ENCODE measurements at regions not wholly inside any gene's neighbourhood (a gene's known extent, or its start where the extent isn't known, plus 50 kb on each side); places are given as distances from the start of the nearest gene placed in this dataset.

DNA sequence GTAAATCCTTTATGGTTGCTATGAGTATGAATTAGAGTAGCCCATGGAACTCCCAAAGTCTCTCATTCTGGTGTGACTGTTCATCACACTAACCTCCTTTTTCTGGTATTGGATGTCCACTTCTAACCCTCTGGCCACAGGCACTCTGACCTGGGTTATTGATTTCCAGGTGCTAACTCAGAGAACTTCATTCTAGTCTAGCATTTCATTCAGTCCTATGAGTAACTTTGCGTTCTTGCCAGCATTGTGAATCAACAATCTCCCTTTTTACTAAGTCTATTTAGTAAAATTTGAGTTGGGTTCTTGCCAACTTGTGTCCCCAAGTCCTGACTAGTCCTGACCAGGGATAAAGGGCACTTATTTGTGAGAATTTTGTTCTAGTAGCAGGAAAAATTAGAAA is 103.5 kb downstream of the SNX18 start:
- TF ChIP-seq, protein P1, sequence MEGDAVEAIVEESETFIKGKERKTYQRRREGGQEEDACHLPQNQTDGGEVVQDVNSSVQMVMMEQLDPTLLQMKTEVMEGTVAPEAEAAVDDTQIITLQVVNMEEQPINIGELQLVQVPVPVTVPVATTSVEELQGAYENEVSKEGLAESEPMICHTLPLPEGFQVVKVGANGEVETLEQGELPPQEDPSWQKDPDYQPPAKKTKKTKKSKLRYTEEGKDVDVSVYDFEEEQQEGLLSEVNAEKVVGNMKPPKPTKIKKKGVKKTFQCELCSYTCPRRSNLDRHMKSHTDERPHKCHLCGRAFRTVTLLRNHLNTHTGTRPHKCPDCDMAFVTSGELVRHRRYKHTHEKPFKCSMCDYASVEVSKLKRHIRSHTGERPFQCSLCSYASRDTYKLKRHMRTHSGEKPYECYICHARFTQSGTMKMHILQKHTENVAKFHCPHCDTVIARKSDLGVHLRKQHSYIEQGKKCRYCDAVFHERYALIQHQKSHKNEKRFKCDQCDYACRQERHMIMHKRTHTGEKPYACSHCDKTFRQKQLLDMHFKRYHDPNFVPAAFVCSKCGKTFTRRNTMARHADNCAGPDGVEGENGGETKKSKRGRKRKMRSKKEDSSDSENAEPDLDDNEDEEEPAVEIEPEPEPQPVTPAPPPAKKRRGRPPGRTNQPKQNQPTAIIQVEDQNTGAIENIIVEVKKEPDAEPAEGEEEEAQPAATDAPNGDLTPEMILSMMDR (IDR thresholded peaks at IDR 0.05; ENCODE audit: insufficient read depth in 1 of 2, low read depth in 1 of 2, low read length in 1 of 2, severe bottlenecking in 1 of 2, unreplicated experiment in 1 of 2) = no peak
- Mint-ChIP-seq H3K9me3 (ENCODE audit: unreplicated experiment) (no peaks in the 10 kb centered on the region), H3K27me3 (ENCODE audit: insufficient read depth, unreplicated experiment) (no peaks in the 10 kb centered on the region), H3K4me3 (ENCODE audit: unreplicated experiment) (no peak overlapping the region), H3K27ac (ENCODE audit: unreplicated experiment) (no peak overlapping the region), H3K4me1 (ENCODE audit: low read depth, unreplicated experiment) (no peaks in the 10 kb centered on the region), H3K36me3 (ENCODE audit: insufficient read depth, unreplicated experiment) (no peaks in the 10 kb centered on the region)
- POLR2A ChIA-PET = no interaction called here
- Histone ChIP-seq H3K4me1 (no peaks in the 10 kb centered on the region), H3K36me3 (ENCODE audit: control insufficient read depth, insufficient read depth, low read length) (no peaks in the 10 kb centered on the region), H3K27me3 (replicated peaks; ENCODE audit: control insufficient read depth, insufficient read depth, low read length) (no peaks in the 10 kb centered on the region), H3K9me3 (no peaks in the 10 kb centered on the region), H3K4me3 (ENCODE audit: low read depth, low read length) (no peak overlapping the region)
- intact Hi-C loops (cut with micrococcal nuclease; ENCODE audit: unreplicated experiment) = loop anchor here (10.0 kb wide), 2 partner anchors 106 to 224 kb away; partner anchors contain the start of gene SNX18
- no peak for DNase-seq
- CTCF ChIA-PET = no interaction called here
- no TSS peak for BruUV-seq (replicated peaks)

DNA sequence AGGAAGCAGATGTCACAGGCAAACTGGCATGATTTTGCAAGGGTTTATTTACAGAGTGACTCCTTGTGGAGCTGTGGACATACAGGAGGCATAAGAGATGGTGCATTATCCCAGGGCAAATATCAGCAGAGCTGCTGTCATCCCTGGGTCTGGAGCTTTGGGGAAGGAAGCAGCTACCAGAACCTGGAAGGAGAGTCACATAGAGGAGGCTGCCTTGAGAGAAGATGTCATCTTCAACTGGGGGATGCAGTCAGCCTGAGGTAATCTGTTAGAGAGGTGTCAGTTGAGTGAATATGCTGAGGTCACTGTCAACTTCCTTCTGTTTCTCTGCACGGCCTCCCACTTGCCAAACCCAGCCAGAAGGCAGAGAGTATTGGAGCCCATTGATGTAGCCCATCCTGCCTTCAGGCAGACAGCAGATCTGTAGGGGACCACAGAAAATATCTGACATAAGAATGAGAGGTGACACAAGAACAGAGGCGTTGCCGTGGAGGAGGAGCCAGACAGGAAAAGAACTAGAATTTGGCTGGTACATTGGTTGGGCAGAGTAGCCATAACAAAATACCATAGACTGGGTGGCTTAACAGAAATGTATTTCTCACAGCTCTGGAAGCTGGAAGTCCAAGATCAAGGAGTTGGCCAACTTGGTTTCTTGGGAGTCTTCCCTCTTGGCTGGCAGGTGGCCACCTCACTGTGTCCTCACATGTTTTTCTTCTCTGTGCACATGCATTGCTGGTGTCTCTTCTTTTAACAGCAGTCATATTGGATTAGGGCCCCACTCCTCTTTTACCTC is 102.8 kb downstream of the SNX18 start:
- H3K9me3 Mint-ChIP-seq (ENCODE audit: unreplicated experiment) = no peaks in the 10 kb centered on the region
- no peaks in the 10 kb centered on the region for H3K36me3 Mint-ChIP-seq (ENCODE audit: insufficient read depth, unreplicated experiment)
- no peak for DNase-seq
- no peak overlapping the region for H3K27ac Mint-ChIP-seq (ENCODE audit: unreplicated experiment)
- no peaks in the 10 kb centered on the region for H3K27me3 ChIP-seq (replicated peaks; ENCODE audit: control insufficient read depth, insufficient read depth, low read length)
- POLR2A ChIA-PET = no interaction called here
- no peaks in the 10 kb centered on the region for H3K36me3 ChIP-seq (ENCODE audit: control insufficient read depth, insufficient read depth, low read length)
- TF ChIP-seq, protein P1 (IDR thresholded peaks at IDR 0.05; ENCODE audit: insufficient read depth in 1 of 2, low read depth in 1 of 2, low read length in 1 of 2, severe bottlenecking in 1 of 2, unreplicated experiment in 1 of 2) = no peak
- CTCF ChIA-PET = no interaction called here
- H3K4me1 ChIP-seq = no peaks in the 10 kb centered on the region
- no peaks in the 10 kb centered on the region for H3K9me3 ChIP-seq
- H3K27me3 Mint-ChIP-seq (ENCODE audit: insufficient read depth, unreplicated experiment) = no peaks in the 10 kb centered on the region
- H3K4me1 Mint-ChIP-seq (ENCODE audit: low read depth, unreplicated experiment) = no peaks in the 10 kb centered on the region
- BruUV-seq (replicated peaks) = no TSS peak
- no peak overlapping the region for H3K4me3 Mint-ChIP-seq (ENCODE audit: unreplicated experiment)
- no peak overlapping the region for H3K4me3 ChIP-seq (ENCODE audit: low read depth, low read length)
- intact Hi-C loops (cut with micrococcal nuclease; ENCODE audit: unreplicated experiment) = loop anchor here (10.0 kb wide), 2 partner anchors 106 to 224 kb away; partner anchors contain the start of gene SNX18

DNA sequence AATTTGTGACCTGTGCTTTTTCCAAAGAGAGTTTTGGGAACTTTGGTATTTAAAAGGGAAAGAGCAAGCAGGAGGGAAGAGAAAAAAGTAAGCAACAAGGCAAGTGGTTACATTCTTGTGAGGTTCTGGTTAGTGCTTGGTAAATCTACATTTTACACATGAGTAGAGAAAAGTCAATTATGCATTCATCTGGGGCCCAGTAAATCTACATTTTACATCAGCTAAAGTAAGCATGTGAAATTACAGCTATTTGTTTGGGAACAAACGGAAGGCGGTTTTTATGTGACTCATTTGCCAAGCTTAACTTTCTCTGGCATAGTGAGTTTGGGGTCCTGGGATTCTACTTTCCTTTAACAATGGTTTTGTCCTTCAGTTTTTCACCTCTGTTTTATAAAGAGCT is 102.2 kb downstream of the SNX18 start:
- POLR2A ChIA-PET = no interaction called here
- H3K27ac Mint-ChIP-seq (ENCODE audit: unreplicated experiment) = no peak overlapping the region
- H3K4me1 Mint-ChIP-seq (ENCODE audit: low read depth, unreplicated experiment) = no peaks in the 10 kb centered on the region
- TF ChIP-seq, protein P1 (IDR thresholded peaks at IDR 0.05; ENCODE audit: insufficient read depth in 1 of 2, low read depth in 1 of 2, low read length in 1 of 2, severe bottlenecking in 1 of 2, unreplicated experiment in 1 of 2) = no peak
- CTCF ChIA-PET = no interaction called here
- H3K36me3 Mint-ChIP-seq (ENCODE audit: insufficient read depth, unreplicated experiment) = no peaks in the 10 kb centered on the region
- Histone ChIP-seq H3K27me3 (replicated peaks; ENCODE audit: control insufficient read depth, insufficient read depth, low read length) (no peaks in the 10 kb centered on the region), H3K4me3 (ENCODE audit: low read depth, low read length) (no peak overlapping the region), H3K9me3 (no peaks in the 10 kb centered on the region), H3K4me1 (no peaks in the 10 kb centered on the region), H3K36me3 (ENCODE audit: control insufficient read depth, insufficient read depth, low read length) (no peaks in the 10 kb centered on the region)
- DNase-seq = no peak
- no peaks in the 10 kb centered on the region for H3K9me3 Mint-ChIP-seq (ENCODE audit: unreplicated experiment)
- no peak overlapping the region for H3K4me3 Mint-ChIP-seq (ENCODE audit: unreplicated experiment)
- intact Hi-C loops (cut with micrococcal nuclease; ENCODE audit: unreplicated experiment) = loop anchor here (10.0 kb wide), 2 partner anchors 105 to 225 kb away; partner anchors contain the start of gene SNX18
- H3K27me3 Mint-ChIP-seq (ENCODE audit: insufficient read depth, unreplicated experiment) = no peaks in the 10 kb centered on the region
- BruUV-seq (replicated peaks) = no TSS peak
